ENCODE measurements at regions not wholly inside any gene's neighbourhood (a gene's known extent, or its start where the extent isn't known, plus 50 kb on each side); places are given as distances from the start of the nearest gene placed in this dataset.

DNA sequence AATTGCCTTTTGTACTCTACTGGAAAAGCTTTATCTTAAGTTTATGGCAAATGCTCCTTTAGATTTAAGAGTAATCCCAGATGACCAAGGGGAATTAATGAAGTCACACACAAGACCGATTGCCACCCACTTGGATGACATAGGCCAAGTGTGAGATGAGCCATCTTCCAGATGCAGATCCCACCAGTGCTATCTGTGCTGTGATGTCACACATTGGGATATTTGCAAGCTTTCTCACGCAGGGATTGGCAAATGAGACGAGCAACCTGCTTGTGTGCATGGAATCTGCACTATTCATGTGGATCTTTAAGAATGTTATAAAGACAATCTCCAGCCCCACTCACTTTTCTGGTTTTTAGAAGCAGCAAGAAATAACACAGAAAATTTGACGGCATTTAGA lies 602.1 kb upstream of the TMEM132C start:
- no peak for DNase-seq (ENCODE audit: low spot score)
- TF ChIP-seq, protein P1, sequence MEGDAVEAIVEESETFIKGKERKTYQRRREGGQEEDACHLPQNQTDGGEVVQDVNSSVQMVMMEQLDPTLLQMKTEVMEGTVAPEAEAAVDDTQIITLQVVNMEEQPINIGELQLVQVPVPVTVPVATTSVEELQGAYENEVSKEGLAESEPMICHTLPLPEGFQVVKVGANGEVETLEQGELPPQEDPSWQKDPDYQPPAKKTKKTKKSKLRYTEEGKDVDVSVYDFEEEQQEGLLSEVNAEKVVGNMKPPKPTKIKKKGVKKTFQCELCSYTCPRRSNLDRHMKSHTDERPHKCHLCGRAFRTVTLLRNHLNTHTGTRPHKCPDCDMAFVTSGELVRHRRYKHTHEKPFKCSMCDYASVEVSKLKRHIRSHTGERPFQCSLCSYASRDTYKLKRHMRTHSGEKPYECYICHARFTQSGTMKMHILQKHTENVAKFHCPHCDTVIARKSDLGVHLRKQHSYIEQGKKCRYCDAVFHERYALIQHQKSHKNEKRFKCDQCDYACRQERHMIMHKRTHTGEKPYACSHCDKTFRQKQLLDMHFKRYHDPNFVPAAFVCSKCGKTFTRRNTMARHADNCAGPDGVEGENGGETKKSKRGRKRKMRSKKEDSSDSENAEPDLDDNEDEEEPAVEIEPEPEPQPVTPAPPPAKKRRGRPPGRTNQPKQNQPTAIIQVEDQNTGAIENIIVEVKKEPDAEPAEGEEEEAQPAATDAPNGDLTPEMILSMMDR (IDR thresholded peaks at IDR 0.05; ENCODE audit: borderline replicate concordance, control extremely low read depth, extremely low read depth, insufficient read depth, missing control alignments), result no peak
- in situ Hi-C loops (cut with MboI; ENCODE audit: low sequenced_read_pairs, unreplicated experiment), result no loop called here

DNA sequence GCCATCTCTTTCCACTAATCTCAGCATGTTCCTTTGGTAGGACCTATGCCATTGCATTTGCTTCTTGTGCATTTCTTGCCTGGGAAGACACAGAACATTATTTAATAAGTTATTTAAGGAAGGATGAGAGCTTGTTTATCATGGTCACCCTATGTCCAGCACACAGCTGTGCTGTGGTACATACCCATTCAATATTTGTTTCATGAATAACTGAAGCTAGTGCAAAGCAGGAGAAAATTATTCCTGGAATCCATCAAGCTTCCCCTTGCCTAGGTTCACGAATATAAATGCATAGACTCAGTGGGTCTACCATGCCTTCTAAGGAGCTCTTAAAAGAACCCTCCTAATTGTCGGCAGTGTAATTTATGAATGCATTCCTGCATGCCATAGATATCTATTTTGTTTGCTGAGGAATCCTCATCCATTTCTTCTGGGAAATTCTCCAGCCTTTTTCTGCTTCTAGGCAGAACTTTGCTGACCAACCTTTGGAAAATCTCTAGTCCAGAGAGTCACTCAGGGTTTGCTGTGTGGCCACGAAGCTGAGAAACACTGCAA lies 599.8 kb upstream of the TMEM132C start:
- TF ChIP-seq, protein P1 (IDR thresholded peaks at IDR 0.05; ENCODE audit: borderline replicate concordance, control extremely low read depth, extremely low read depth, insufficient read depth, missing control alignments), result no peak
- no peak for DNase-seq (ENCODE audit: low spot score)
- in situ Hi-C loops (cut with MboI; ENCODE audit: low sequenced_read_pairs, unreplicated experiment), result no loop called here

DNA sequence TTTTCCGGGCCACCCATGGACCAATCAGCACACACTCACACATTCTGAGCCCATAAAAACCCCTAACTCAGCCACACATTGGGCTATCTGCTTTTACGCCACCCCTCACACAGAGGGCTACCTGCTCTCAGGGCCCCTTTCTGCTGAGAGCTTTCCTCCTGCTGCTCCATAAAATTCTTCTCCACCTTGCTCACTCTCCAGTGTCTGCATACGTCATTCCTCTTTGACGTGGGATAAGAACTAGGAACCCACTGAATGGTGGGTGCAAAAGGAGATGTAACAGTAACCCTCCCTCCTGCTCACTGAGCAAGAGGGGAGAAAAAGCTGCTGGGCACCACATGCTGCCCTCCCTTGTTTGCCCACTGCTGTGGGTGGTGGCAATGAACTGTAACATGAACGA lies 596.7 kb upstream of the TMEM132C start:
- TF ChIP-seq, protein P1 (IDR thresholded peaks at IDR 0.05; ENCODE audit: borderline replicate concordance, control extremely low read depth, extremely low read depth, insufficient read depth, missing control alignments), result no peak
- in situ Hi-C loops (cut with MboI; ENCODE audit: low sequenced_read_pairs, unreplicated experiment), result no loop called here

DNA sequence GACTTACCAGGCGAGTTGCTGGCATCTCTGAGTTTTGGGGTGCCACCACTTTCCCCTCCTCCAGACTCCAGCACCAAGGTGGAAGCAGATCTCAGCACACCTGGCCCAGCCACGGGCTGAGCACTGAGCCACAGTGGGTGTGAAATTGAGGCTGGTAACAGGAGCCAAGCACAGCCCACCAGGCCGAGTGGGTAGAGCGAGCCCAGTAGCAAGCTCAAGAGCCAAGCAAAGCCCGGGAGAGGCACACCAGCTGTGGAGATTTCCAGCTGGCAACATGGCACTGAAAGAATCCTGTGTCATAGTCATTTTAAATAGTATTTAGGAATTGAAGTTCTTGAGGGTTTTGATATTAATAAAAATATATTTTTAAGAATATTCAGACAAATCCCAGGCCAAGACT lies 596.2 kb upstream of the TMEM132C start:
- in situ Hi-C loops (cut with MboI; ENCODE audit: low sequenced_read_pairs, unreplicated experiment), result no loop called here
- TF ChIP-seq, protein P1 (IDR thresholded peaks at IDR 0.05; ENCODE audit: borderline replicate concordance, control extremely low read depth, extremely low read depth, insufficient read depth, missing control alignments), result no peak
- DNase-seq (ENCODE audit: low spot score), result no peak

More for the DNA sequence above, 596.7 kb upstream of the TMEM132C start:
- no peak for DNase-seq (ENCODE audit: low spot score)

DNA sequence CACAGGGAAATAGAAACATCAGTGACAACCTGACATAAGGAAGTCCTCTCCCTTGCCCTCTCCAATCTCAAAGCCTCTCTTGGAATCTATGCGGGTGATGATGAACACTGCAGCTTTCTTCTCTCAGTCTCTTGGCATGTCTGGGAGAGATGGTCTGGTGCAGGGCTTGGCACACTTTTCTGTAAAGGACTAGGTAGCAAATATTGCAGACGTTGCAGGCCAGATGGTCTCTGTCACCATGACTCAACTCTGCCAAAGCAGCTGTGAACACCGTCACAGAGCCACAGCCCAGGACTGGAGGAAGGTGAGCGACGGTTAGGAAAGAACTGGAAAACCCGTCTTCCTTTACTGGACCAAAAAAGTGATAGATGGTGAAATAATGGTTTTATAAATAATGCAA lies 591.0 kb upstream of the TMEM132C start:
- DNase-seq (ENCODE audit: low spot score), result no peak
- in situ Hi-C loops (cut with MboI; ENCODE audit: low sequenced_read_pairs, unreplicated experiment), result no loop called here
- TF ChIP-seq, protein P1 (IDR thresholded peaks at IDR 0.05; ENCODE audit: borderline replicate concordance, control extremely low read depth, extremely low read depth, insufficient read depth, missing control alignments), result no peak

DNA sequence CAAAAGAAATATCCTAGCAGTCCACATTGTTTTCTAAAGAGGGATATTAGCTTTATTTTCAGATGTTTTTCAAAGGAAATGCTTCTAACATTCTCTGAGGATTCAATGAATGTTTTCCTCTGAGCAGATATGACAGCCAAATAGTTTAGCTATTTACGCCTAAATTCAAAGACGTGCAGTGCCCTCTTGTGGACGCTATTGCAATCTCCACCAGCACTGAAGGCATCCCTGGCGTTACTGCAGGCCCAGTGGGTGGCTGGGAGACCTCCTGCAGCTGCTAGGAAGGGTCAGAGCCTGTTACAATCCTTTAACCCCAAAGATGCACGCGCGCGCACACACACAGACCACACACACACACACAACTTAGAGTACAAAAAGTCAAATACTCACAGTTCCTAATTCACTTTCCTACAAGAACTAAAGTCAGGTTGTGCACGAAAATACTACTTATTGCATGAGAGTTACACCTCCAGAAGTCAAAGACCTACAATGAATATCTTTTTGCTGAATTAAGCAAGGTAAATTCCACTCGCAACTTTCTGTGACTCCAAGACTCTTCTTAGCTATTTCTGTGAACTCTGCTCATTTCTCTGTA lies 589.3 kb upstream of the TMEM132C start:
- in situ Hi-C loops (cut with MboI; ENCODE audit: low sequenced_read_pairs, unreplicated experiment), result no loop called here
- DNase-seq (ENCODE audit: low spot score), result peak; percentile 54
- TF ChIP-seq, protein P1 (IDR thresholded peaks at IDR 0.05; ENCODE audit: borderline replicate concordance, control extremely low read depth, extremely low read depth, insufficient read depth, missing control alignments), result peak; percentile 35

Measured in GM13976 (cell line).